Nephron (organoid): ENCODE measurements at regions not wholly inside any gene's neighbourhood (a gene's known extent, or its start where the extent isn't known, plus 50 kb on each side); places are given as distances from the start of the nearest gene placed in this dataset.

Source experiments
- H3K27ac Mint-ChIP-seq, 3 experiments: 2 replicates each; pipeline ENCODE4 v1.8.0; 2020; ENCODE audit warnings: mixed read lengths in 3 of 3, mild to moderate bottlenecking in 2 of 3, moderate library complexity in 1 of 3
- H3K27me3 Mint-ChIP-seq: 2 replicates; pipeline ENCODE4 v1.8.0; 2021; ENCODE audit warnings: low read depth, mild to moderate bottlenecking, moderate library complexity, mixed read lengths
- H3K36me3 Mint-ChIP-seq: 2 replicates; pipeline ENCODE4 v1.8.0; 2020; ENCODE audit warnings: low read depth, mixed read lengths
- H3K4me1 Mint-ChIP-seq: 2 replicates; pipeline ENCODE4 v1.8.0; 2020; ENCODE audit warnings: mixed read lengths
- H3K4me3 Mint-ChIP-seq, 3 experiments: 2 replicates each; pipeline ENCODE4 v1.8.0; 2020; ENCODE audit warnings: mild to moderate bottlenecking in 3 of 3, mixed read lengths in 3 of 3, moderate library complexity in 2 of 3
- H3K9me3 Mint-ChIP-seq: 2 replicates; pipeline ENCODE4 v1.8.0; 2020; ENCODE audit warnings: mixed read lengths
- TF ChIP-seq, protein P1 (sequence below), 3 experiments: fragments of 200-600 bp; sonication (generic); IDR thresholded peaks; one replicate each; pipeline ENCODE4 v1.5.0; 2021; ENCODE audit warnings: antibody characterized with exemption in 3 of 3; ENCODE audit not compliant: unreplicated experiment in 3 of 3

- no peak overlapping the region for H3K27ac Mint-ChIP-seq
- H3K9me3 Mint-ChIP-seq: peaks cover 29% of the 10 kb centered on the region
- no peaks in the 10 kb centered on the region for H3K27me3 Mint-ChIP-seq
- no peak overlapping the region for H3K4me3 Mint-ChIP-seq
- no peaks in the 10 kb centered on the region for H3K36me3 Mint-ChIP-seq
- TF ChIP-seq, protein P1, sequence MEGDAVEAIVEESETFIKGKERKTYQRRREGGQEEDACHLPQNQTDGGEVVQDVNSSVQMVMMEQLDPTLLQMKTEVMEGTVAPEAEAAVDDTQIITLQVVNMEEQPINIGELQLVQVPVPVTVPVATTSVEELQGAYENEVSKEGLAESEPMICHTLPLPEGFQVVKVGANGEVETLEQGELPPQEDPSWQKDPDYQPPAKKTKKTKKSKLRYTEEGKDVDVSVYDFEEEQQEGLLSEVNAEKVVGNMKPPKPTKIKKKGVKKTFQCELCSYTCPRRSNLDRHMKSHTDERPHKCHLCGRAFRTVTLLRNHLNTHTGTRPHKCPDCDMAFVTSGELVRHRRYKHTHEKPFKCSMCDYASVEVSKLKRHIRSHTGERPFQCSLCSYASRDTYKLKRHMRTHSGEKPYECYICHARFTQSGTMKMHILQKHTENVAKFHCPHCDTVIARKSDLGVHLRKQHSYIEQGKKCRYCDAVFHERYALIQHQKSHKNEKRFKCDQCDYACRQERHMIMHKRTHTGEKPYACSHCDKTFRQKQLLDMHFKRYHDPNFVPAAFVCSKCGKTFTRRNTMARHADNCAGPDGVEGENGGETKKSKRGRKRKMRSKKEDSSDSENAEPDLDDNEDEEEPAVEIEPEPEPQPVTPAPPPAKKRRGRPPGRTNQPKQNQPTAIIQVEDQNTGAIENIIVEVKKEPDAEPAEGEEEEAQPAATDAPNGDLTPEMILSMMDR (IDR thresholded peaks at IDR 0.05; ENCODE audit: unreplicated experiment in 3 of 3): no peak
- no peaks in the 10 kb centered on the region for H3K4me1 Mint-ChIP-seq
These were observed 370.9 kb downstream of the NNT start for GRCh38 chr5:43973908-43974307.

- no peaks in the 10 kb centered on the region for H3K27me3 Mint-ChIP-seq
- no peak overlapping the region for H3K27ac Mint-ChIP-seq
- no peaks in the 10 kb centered on the region for H3K4me1 Mint-ChIP-seq
- H3K9me3 Mint-ChIP-seq: peaks cover 23% of the 10 kb centered on the region
- H3K36me3 Mint-ChIP-seq: no peaks in the 10 kb centered on the region
- H3K4me3 Mint-ChIP-seq: no peak overlapping the region
- TF ChIP-seq, protein P1 (IDR thresholded peaks at IDR 0.05; ENCODE audit: unreplicated experiment in 3 of 3): no peak
These were observed 370.3 kb downstream of the NNT start for GRCh38 chr5:43973318-43973717.

GRCh38 chr5:43967165-43967564 is 364.2 kb downstream of the NNT start:
- no peaks in the 10 kb centered on the region for H3K4me1 Mint-ChIP-seq
- TF ChIP-seq, protein P1 (IDR thresholded peaks at IDR 0.05; ENCODE audit: unreplicated experiment in 3 of 3): no peak
- no peak overlapping the region for H3K4me3 Mint-ChIP-seq
- H3K27me3 Mint-ChIP-seq: no peaks in the 10 kb centered on the region
- H3K9me3 Mint-ChIP-seq: peaks cover 16% of the 10 kb centered on the region
- H3K36me3 Mint-ChIP-seq: no peaks in the 10 kb centered on the region
- no peak overlapping the region for H3K27ac Mint-ChIP-seq

GRCh38 chr5:43959144-43959543 is 356.2 kb downstream of the NNT start:
- Mint-ChIP-seq H3K36me3 (no peaks in the 10 kb centered on the region), H3K4me3 (no peak overlapping the region), H3K9me3 (peaks cover 22% of the 10 kb centered on the region), H3K27me3 (no peaks in the 10 kb centered on the region), H3K4me1 (no peaks in the 10 kb centered on the region), H3K27ac (no peak overlapping the region)
- TF ChIP-seq, protein P1 (IDR thresholded peaks at IDR 0.05; ENCODE audit: unreplicated experiment in 3 of 3): no peak

DNA sequence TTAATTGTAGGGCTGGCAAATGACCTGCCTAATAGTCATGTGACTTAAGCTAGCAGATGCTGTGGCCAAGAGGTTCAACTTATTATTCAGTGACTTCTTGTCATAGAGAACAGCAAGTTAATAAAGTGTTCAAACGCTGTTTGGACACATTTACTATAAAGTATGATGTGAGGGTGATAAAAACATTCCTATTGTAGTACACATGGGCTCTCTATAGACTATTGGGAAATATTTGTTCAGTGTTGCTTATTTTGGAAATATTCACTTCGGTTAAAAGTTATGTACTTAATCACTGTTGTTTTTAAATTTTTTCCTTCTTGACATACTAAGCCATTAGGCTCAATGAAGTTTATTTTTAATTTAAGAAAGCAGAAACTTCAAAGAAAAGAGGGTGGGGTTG is 345.0 kb downstream of the NNT start:
- TF ChIP-seq, protein P1 (IDR thresholded peaks at IDR 0.05; ENCODE audit: unreplicated experiment in 3 of 3): no peak
- no peak overlapping the region for H3K27ac Mint-ChIP-seq
- peaks cover 14% of the 10 kb centered on the region for H3K9me3 Mint-ChIP-seq
- no peak overlapping the region for H3K4me3 Mint-ChIP-seq
- no peaks in the 10 kb centered on the region for H3K36me3 Mint-ChIP-seq
- no peaks in the 10 kb centered on the region for H3K4me1 Mint-ChIP-seq
- no peaks in the 10 kb centered on the region for H3K27me3 Mint-ChIP-seq

DNA sequence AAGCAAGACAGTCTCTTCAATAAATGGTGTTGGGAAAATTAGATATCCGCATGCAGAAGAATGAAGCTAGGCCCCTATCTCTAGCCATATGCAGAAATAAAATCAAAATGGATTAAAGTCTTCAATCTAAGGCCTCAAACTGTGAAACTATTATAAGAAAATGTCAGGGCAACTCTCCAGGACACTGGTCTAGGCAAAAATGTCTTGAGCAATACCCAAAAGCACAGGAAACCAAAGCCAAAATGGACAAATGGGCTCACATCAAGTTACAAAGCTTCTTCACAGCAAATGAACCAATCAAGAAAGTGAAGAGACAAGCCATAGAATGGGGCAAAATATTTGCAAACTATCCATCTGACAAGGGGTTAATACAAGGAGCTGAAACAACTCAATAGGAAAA is 338.8 kb downstream of the NNT start:
- H3K27ac Mint-ChIP-seq: no peak overlapping the region
- TF ChIP-seq, protein P1 (IDR thresholded peaks at IDR 0.05; ENCODE audit: unreplicated experiment in 3 of 3): no peak

More for the DNA sequence above, 338.8 kb downstream of the NNT start:
- Mint-ChIP-seq H3K36me3 (no peaks in the 10 kb centered on the region), H3K27me3 (no peaks in the 10 kb centered on the region), H3K4me3 (no peak overlapping the region), H3K9me3 (peaks cover 23% of the 10 kb centered on the region), H3K4me1 (no peaks in the 10 kb centered on the region)
